Effector memory CD8-positive, alpha-beta T cell (primary cell): ENCODE measurements at regions not wholly inside any gene's neighbourhood (a gene's known extent, or its start where the extent isn't known, plus 50 kb on each side); places are given as distances from the start of the nearest gene placed in this dataset.

ENCODE experiments used
- ATAC-seq: fragments of 150-1000 bp; cut with Tn5 transposase; replicated peaks from 2 replicates; pipeline ENCODE4 v1.10.0; 2021; ENCODE audit warnings: mild to moderate bottlenecking, moderate library complexity
- DNase-seq, 3 experiments: peaks; one replicate each; pipeline ENCODE4 v3.0.0; 2021
- H3K27ac Mint-ChIP-seq, 2 donors: one replicate each; pipeline ENCODE4 v1.8.0; 2022; ENCODE audit warnings: mild to moderate bottlenecking in 2 of 2, mixed read lengths in 2 of 2, moderate library complexity in 2 of 2
- H3K27me3 Mint-ChIP-seq, 2 donors: one replicate each; pipeline ENCODE4 v1.8.0; 2022; ENCODE audit warnings: mixed read lengths in 2 of 2
- H3K36me3 Mint-ChIP-seq: one replicate; pipeline ENCODE4 v1.8.0; 2022; ENCODE audit warnings: mild to moderate bottlenecking, moderate library complexity, mixed read lengths; ENCODE audit not compliant: insufficient read depth
- H3K4me1 Mint-ChIP-seq, 2 donors: one replicate each; pipeline ENCODE4 v1.8.0; 2022; ENCODE audit warnings: low read depth in 2 of 2, mixed read lengths in 2 of 2
- H3K4me3 Mint-ChIP-seq, 2 donors: one replicate each; pipeline ENCODE4 v1.8.0; 2022; ENCODE audit warnings: mild to moderate bottlenecking in 2 of 2, mixed read lengths in 2 of 2, moderate library complexity in 2 of 2
- H3K9me3 Mint-ChIP-seq, 2 donors: one replicate each; pipeline ENCODE4 v1.8.0; 2022; ENCODE audit warnings: mixed read lengths in 2 of 2

GRCh38 chr7:94286111-94286510 lies 108.6 kb upstream of the COL1A2 start:
- no peak for DNase-seq

GRCh38 chr7:94288096-94288495 lies 106.6 kb upstream of the COL1A2 start:
- no peak overlapping the region for H3K4me3 Mint-ChIP-seq
- ATAC-seq (no peak), DNase-seq (no peak)
- peaks cover 8% of the 10 kb centered on the region in 2 donors for H3K9me3 Mint-ChIP-seq
- no peaks in the 10 kb centered on the region for H3K4me1 Mint-ChIP-seq
- peaks cover 0 to 6% of the 10 kb centered on the region in 2 donors for H3K27me3 Mint-ChIP-seq
- H3K27ac Mint-ChIP-seq = no peak overlapping the region
- no peaks in the 10 kb centered on the region for H3K36me3 Mint-ChIP-seq

More at GRCh38 chr7:94286111-94286510, 108.6 kb upstream of the COL1A2 start:
- H3K36me3 Mint-ChIP-seq = no peaks in the 10 kb centered on the region
- H3K27me3 Mint-ChIP-seq = no peaks in the 10 kb centered on the region
- H3K4me1 Mint-ChIP-seq = no peaks in the 10 kb centered on the region
- no peak for ATAC-seq
- no peak overlapping the region for H3K4me3 Mint-ChIP-seq
- H3K27ac Mint-ChIP-seq = no peak overlapping the region
- peaks cover 2 to 4% of the 10 kb centered on the region in 2 donors for H3K9me3 Mint-ChIP-seq

DNA sequence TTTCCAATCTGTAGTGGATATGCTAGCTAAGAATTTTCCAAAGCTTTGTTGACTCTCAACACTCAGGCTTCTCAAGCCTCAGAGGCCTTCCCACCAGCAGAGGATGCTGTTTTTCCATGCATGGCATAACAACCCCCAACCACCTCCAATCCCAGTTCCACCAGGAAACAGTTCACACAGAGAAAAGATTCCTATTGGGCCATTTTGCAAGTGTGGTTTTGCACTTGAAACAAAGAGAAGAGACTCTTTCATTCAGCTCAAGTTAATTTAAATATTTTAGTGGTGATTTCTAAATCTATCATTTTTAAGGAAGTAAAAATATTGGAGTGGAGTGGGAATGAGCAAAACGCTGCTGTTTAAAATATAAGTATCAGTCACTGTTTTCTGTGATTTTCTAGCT lies 105.6 kb upstream of the COL1A2 start:
- no peaks in the 10 kb centered on the region for H3K4me1 Mint-ChIP-seq
- H3K27ac Mint-ChIP-seq = no peak overlapping the region

GRCh38 chr7:94294471-94295131 lies 100.1 kb upstream of the COL1A2 start:
- Mint-ChIP-seq H3K27ac (no peak overlapping the region), H3K4me1 (no peaks in the 10 kb centered on the region), H3K36me3 (no peaks in the 10 kb centered on the region), H3K9me3 (peaks cover 4 to 8% of the 10 kb centered on the region in 2 donors), H3K4me3 (no peak overlapping the region), H3K27me3 (peaks cover 0 to 6% of the 10 kb centered on the region in 2 donors)
- DNase-seq = no peak
- no peak for ATAC-seq

More for the DNA sequence above, 105.6 kb upstream of the COL1A2 start:
- ATAC-seq (no peak), DNase-seq (no peak)
- Mint-ChIP-seq H3K27me3 (peaks cover 0 to 6% of the 10 kb centered on the region in 2 donors), H3K36me3 (no peaks in the 10 kb centered on the region), H3K9me3 (peaks cover 8% of the 10 kb centered on the region in 2 donors), H3K4me3 (no peak overlapping the region)

- Mint-ChIP-seq H3K36me3 (no peaks in the 10 kb centered on the region), H3K27ac (no peak overlapping the region), H3K27me3 (peaks cover 0 to 6% of the 10 kb centered on the region in 2 donors), H3K4me3 (no peak overlapping the region), H3K4me1 (no peaks in the 10 kb centered on the region), H3K9me3 (peaks cover 4 to 8% of the 10 kb centered on the region in 2 donors)
- ATAC-seq = no peak
- DNase-seq = no peak
These were observed 98.8 kb upstream of the COL1A2 start for GRCh38 chr7:94295850-94296249.

GRCh38 chr7:94296881-94297280 lies 97.8 kb upstream of the COL1A2 start:
- peaks cover 0 to under 1% of the 10 kb centered on the region in 2 donors for H3K9me3 Mint-ChIP-seq
- H3K4me3 Mint-ChIP-seq = no peak overlapping the region
- no peak for DNase-seq
- no peaks in the 10 kb centered on the region for H3K36me3 Mint-ChIP-seq
- H3K27me3 Mint-ChIP-seq = peaks cover 0 to under 1% of the 10 kb centered on the region in 2 donors
- no peaks in the 10 kb centered on the region for H3K4me1 Mint-ChIP-seq
- no peak overlapping the region for H3K27ac Mint-ChIP-seq
- ATAC-seq = no peak

- DNase-seq (no peak), ATAC-seq (no peak)
- Mint-ChIP-seq H3K4me3 (no peak overlapping the region), H3K27ac (no peak overlapping the region), H3K4me1 (no peaks in the 10 kb centered on the region), H3K27me3 (no peaks in the 10 kb centered on the region), H3K36me3 (no peaks in the 10 kb centered on the region), H3K9me3 (no peaks in the 10 kb centered on the region)
These were observed 97.3 kb upstream of the COL1A2 start for GRCh38 chr7:94297397-94297838.

DNA sequence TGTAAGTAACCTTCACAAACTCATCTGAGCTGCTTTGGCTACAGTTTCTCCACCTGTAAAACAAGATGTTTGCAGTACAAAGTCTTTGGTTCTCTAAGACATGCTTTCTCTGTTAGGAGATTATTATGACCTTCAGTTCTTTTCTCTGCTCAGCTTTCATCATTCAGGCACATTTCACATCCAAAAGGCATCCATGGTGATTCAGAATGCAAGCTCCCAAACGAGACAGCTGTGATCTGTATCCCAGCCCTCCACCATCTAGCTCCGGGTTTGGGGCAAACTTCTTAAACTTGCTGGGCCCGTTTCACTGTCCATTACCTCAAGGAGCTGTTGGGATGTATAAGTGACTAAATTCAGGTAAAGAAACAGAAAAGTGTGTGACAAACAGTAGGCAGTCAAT lies 95.8 kb upstream of the COL1A2 start:
- Mint-ChIP-seq H3K27ac (no peak overlapping the region), H3K4me1 (no peaks in the 10 kb centered on the region), H3K9me3 (no peaks in the 10 kb centered on the region), H3K4me3 (no peak overlapping the region), H3K27me3 (no peaks in the 10 kb centered on the region), H3K36me3 (no peaks in the 10 kb centered on the region)
- ATAC-seq (no peak), DNase-seq (no peak)

DNA sequence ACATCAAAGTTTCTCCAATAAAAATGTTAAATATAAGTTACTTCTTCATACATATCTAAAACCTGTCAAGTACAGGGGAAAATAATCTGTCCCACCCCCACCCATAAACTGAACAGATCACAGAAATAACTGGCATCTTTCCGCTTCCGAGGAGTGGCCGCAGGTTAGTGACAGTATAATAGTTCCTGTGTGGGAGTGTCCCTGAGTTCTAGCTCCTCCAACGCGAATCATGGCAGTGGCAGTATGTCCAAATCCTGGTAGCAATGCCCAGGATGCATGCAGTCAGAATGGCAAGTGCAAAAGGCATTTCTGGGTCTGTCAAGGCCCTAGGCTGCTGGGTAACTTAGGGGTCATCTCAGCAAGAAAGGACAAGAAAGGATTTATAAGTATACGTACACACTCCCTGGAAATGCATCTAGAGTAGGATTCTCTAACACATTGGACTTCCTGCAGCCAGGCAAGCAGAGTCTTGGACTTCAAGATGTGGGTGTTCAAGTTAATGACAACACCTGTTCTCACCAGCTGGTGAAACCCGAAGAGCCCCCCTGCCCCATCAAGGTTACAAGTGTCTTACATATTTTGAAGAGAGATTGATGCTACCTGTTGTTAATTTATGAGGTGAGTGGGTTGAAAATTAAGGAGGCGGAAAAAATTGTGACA lies 94.4 kb upstream of the COL1A2 start:
- Mint-ChIP-seq H3K27ac (no peak overlapping the region), H3K4me3 (no peak overlapping the region), H3K36me3 (no peaks in the 10 kb centered on the region), H3K9me3 (no peaks in the 10 kb centered on the region), H3K4me1 (no peaks in the 10 kb centered on the region), H3K27me3 (no peaks in the 10 kb centered on the region)
- DNase-seq = no peak
- ATAC-seq = no peak

DNA sequence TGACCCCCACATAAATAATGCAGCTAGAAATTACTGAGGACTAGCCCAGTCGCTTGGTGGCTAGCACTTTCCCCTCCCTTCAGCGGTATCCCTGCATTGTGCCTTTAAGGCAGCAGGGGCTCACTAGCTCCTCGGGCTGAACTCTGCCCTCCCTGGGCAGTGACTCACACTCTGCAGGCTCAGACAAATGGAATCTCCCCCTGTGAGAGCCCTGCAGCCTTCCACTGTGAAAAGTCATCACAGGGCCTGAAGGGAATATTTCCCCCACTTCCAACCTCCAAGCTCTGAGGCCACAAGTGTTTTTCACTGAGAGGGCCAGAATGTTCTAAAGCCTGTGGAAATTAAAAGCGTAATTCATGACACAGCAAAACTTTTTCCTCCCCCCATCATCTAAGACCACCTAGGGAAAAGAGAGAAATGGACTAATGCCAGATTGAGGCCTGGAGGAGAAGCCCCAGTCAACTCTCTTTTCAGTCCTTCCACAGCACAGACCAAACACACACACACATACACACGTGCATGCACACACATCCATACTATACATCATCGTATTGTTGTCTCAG lies 93.6 kb upstream of the COL1A2 start:
- Mint-ChIP-seq H3K27ac (no peak overlapping the region), H3K4me3 (no peak overlapping the region), H3K36me3 (no peaks in the 10 kb centered on the region), H3K27me3 (no peaks in the 10 kb centered on the region), H3K9me3 (no peaks in the 10 kb centered on the region), H3K4me1 (no peaks in the 10 kb centered on the region)
- no peak for ATAC-seq
- DNase-seq = no peak

GRCh38 chr7:94303118-94303517 lies 91.6 kb upstream of the COL1A2 start:
- no peak overlapping the region for H3K4me3 Mint-ChIP-seq
- H3K9me3 Mint-ChIP-seq = peaks cover 0 to 4% of the 10 kb centered on the region in 2 donors
- no peak for DNase-seq
- no peaks in the 10 kb centered on the region for H3K4me1 Mint-ChIP-seq
- H3K27me3 Mint-ChIP-seq = no peaks in the 10 kb centered on the region
- no peak overlapping the region for H3K27ac Mint-ChIP-seq
- ATAC-seq = no peak
- no peaks in the 10 kb centered on the region for H3K36me3 Mint-ChIP-seq

DNA sequence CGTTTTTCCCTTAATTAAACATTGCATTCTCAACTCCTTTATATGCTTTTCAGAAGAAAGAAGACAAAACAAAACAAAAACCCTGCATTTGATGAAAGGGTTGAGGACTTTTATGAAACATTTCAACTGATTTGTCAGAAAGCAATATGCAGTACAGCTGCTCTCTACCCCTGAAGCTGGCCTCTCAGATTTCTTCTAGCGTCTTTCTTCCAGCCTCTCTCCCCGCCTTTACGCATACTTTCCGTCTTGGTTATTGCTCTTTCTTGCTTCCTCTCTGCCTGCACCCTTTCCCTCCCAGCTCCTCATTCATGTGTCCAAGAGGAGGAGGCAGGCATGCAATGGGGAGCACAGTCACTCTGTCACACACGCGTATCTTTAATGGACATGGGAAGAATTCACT lies 91.0 kb upstream of the COL1A2 start:
- H3K27me3 Mint-ChIP-seq = no peaks in the 10 kb centered on the region
- no peaks in the 10 kb centered on the region for H3K36me3 Mint-ChIP-seq
- no peaks in the 10 kb centered on the region for H3K4me1 Mint-ChIP-seq
- no peak overlapping the region for H3K27ac Mint-ChIP-seq
- DNase-seq (no peak), ATAC-seq (no peak)
- H3K4me3 Mint-ChIP-seq = no peak overlapping the region
- H3K9me3 Mint-ChIP-seq = peaks cover 0 to 4% of the 10 kb centered on the region in 2 donors

DNA sequence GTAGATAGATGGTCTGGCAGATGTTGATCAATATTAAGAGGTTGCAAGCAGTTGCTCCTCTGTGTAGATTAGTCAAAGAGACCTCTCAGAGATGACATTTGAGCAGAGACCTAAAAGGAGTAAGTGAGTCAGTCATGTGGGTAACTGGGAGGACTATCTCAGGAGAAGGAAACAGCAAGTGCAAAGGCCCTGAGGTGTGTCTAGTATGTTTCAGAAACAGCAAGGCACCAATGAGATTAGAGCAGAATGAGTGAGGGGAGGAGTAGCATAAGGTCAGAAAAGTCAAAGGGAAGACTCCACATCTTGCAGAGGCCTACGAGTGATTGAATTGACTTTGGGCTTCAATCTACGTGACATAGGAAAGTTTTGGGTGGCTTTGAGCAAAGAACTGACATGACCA lies 89.8 kb upstream of the COL1A2 start:
- Mint-ChIP-seq H3K4me3 (no peak overlapping the region), H3K27ac (no peak overlapping the region), H3K9me3 (peaks cover 0 to 8% of the 10 kb centered on the region in 2 donors), H3K27me3 (no peaks in the 10 kb centered on the region), H3K36me3 (no peaks in the 10 kb centered on the region), H3K4me1 (no peaks in the 10 kb centered on the region)
- ATAC-seq (no peak), DNase-seq (no peak)

DNA sequence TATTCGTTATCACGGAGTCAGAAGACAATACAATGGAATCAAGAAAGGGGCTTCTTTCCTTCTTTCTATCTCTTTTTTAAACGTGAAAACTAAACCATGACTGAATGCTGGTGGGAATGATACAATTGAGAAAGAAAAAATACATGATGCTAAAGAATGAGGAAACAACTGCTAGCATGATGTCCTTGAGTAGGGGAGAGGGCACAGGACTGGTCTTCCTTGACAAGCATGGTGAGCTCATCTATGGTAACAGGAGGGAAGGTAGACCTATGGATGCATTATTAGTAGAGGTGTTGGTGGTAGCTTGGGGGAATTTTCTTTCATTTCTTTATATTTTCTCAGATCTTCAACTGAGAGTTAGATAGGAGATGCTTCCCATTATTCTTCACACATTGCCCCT lies 88.9 kb upstream of the COL1A2 start:
- no peaks in the 10 kb centered on the region for H3K36me3 Mint-ChIP-seq
- H3K9me3 Mint-ChIP-seq = peaks cover 0 to 8% of the 10 kb centered on the region in 2 donors
- no peak overlapping the region for H3K27ac Mint-ChIP-seq
- ATAC-seq (no peak), DNase-seq (no peak)
- no peak overlapping the region for H3K4me3 Mint-ChIP-seq
- H3K27me3 Mint-ChIP-seq = no peaks in the 10 kb centered on the region
- H3K4me1 Mint-ChIP-seq = no peaks in the 10 kb centered on the region
